NCI-H82 (cell line): ENCODE measurements at regions not wholly inside any gene's neighbourhood (a gene's known extent, or its start where the extent isn't known, plus 50 kb on each side); places are given as distances from the start of the nearest gene placed in this dataset.
"Not testable (repeated sequence)": the region's sequence is repeated elsewhere in the genome, so short reads cannot be mapped to it uniquely, and the experiment has no call there.

Experiments used
- DNase-seq: peaks from one replicate; lab custom pipeline; 2025; lab: John Stamatoyannopoulos, UW

GRCh38 chr13:34363266-34363665 lies 545.3 kb downstream of the RFC3 start:
- no peak for DNase-seq

GRCh38 chr13:34364633-34365032 lies 546.7 kb downstream of the RFC3 start:
- DNase-seq, result no peak

- DNase-seq, result no peak
Observed at GRCh38 chr13:34369931-34370330, 552.0 kb downstream of the RFC3 start.

GRCh38 chr13:34371108-34371507 lies 553.2 kb downstream of the RFC3 start:
- no peak for DNase-seq

GRCh38 chr13:34371645-34372395 lies 553.9 kb downstream of the RFC3 start:
- DNase-seq, result no peak

- no peak for DNase-seq
Observed at GRCh38 chr13:34372581-34372980, 554.6 kb downstream of the RFC3 start.

- no peak for DNase-seq
Observed at GRCh38 chr13:34376483-34376882, 558.5 kb downstream of the RFC3 start.

- DNase-seq, result no peak
Observed at GRCh38 chr13:34381228-34381627, 560.8 kb upstream of the NBEA start.

- DNase-seq, result no peak
Observed at GRCh38 chr13:34383728-34384127, 558.3 kb upstream of the NBEA start.

GRCh38 chr13:34386229-34386628 lies 555.8 kb upstream of the NBEA start:
- DNase-seq, result not testable (repeated sequence)

GRCh38 chr13:34391076-34391475 lies 551.0 kb upstream of the NBEA start:
- no peak for DNase-seq

- no peak for DNase-seq
Observed at GRCh38 chr13:34401696-34402095, 540.4 kb upstream of the NBEA start.

- DNase-seq, result no peak
Observed at GRCh38 chr13:34405410-34406181, 536.5 kb upstream of the NBEA start.

- no peak for DNase-seq
Observed at GRCh38 chr13:34408640-34409039, 533.4 kb upstream of the NBEA start.

GRCh38 chr13:34409496-34410182 lies 532.4 kb upstream of the NBEA start:
- DNase-seq, result no peak

GRCh38 chr13:34410678-34411077 lies 531.4 kb upstream of the NBEA start:
- DNase-seq, result no peak

GRCh38 chr13:34411177-34411576 lies 530.9 kb upstream of the NBEA start:
- DNase-seq, result no peak

- no peak for DNase-seq
Observed at GRCh38 chr13:34411894-34412293, 530.2 kb upstream of the NBEA start.

- DNase-seq, result no peak
Observed at GRCh38 chr13:34412295-34412694, 529.8 kb upstream of the NBEA start.

GRCh38 chr13:34412817-34413375 lies 529.2 kb upstream of the NBEA start:
- no peak for DNase-seq

- DNase-seq, result no peak
Observed at GRCh38 chr13:34413538-34414210, 528.4 kb upstream of the NBEA start.

- DNase-seq, result no peak
Observed at GRCh38 chr13:34414616-34415015, 527.5 kb upstream of the NBEA start.
